ENCODE measurements at regions not wholly inside any gene's neighbourhood (a gene's known extent, or its start where the extent isn't known, plus 50 kb on each side); places are given as distances from the start of the nearest gene placed in this dataset.

- no peak overlapping the region for H3K27ac ChIP-seq (ENCODE audit: low read depth, low read length)
- H3K27me3 ChIP-seq (ENCODE audit: insufficient read depth, low read length) = no peaks in the 10 kb centered on the region
- no peak overlapping the region for H3K9ac ChIP-seq (ENCODE audit: low read depth, low read length)
- 100% methylated on average over 1 of the region's 1 CpG for WGBS
- no peaks in the 10 kb centered on the region for H3K36me3 ChIP-seq (ENCODE audit: insufficient read depth, low read length)
- no peak overlapping the region for H3K4me3 ChIP-seq (ENCODE audit: low read length)
- H3K9me3 ChIP-seq (ENCODE audit: insufficient read depth, low read depth, low read length) = no peaks in the 10 kb centered on the region
- H3K4me1 ChIP-seq (ENCODE audit: insufficient read depth, low read length) = no peaks in the 10 kb centered on the region
Observed at GRCh38 chr10:21249435-21249834, 276.0 kb downstream of the SKIDA1 start.

- no peaks in the 10 kb centered on the region for H3K36me3 ChIP-seq (ENCODE audit: insufficient read depth, low read length)
- H3K27ac ChIP-seq (ENCODE audit: low read depth, low read length) = no peak overlapping the region
- no peaks in the 10 kb centered on the region for H3K9me3 ChIP-seq (ENCODE audit: insufficient read depth, low read depth, low read length)
- H3K27me3 ChIP-seq (ENCODE audit: insufficient read depth, low read length) = no peaks in the 10 kb centered on the region
- no CpG with 5 or more reads among the region's 1 CpG for WGBS
- no peak overlapping the region for H3K9ac ChIP-seq (ENCODE audit: low read depth, low read length)
- no peak overlapping the region for H3K4me3 ChIP-seq (ENCODE audit: low read length)
- no peaks in the 10 kb centered on the region for H3K4me1 ChIP-seq (ENCODE audit: insufficient read depth, low read length)
Observed at GRCh38 chr10:21247592-21247991, 277.9 kb downstream of the SKIDA1 start.

GRCh38 chr10:21246178-21246577 is 279.3 kb downstream of the SKIDA1 start:
- Histone ChIP-seq H3K4me1 (ENCODE audit: insufficient read depth, low read length) (no peaks in the 10 kb centered on the region), H3K9ac (ENCODE audit: low read depth, low read length) (no peak overlapping the region), H3K27me3 (ENCODE audit: insufficient read depth, low read length) (no peaks in the 10 kb centered on the region), H3K36me3 (ENCODE audit: insufficient read depth, low read length) (no peaks in the 10 kb centered on the region), H3K4me3 (ENCODE audit: low read length) (no peak overlapping the region), H3K9me3 (ENCODE audit: insufficient read depth, low read depth, low read length) (no peaks in the 10 kb centered on the region), H3K27ac (ENCODE audit: low read depth, low read length) (no peak overlapping the region)
- WGBS = 95% methylated on average over 4 of the region's 5 CpGs

- 96% methylated on average over 8 of the region's 8 CpGs for WGBS
- no peaks in the 10 kb centered on the region for H3K27me3 ChIP-seq (ENCODE audit: insufficient read depth, low read length)
- no peak overlapping the region for H3K4me3 ChIP-seq (ENCODE audit: low read length)
- no peak overlapping the region for H3K9ac ChIP-seq (ENCODE audit: low read depth, low read length)
- no peaks in the 10 kb centered on the region for H3K36me3 ChIP-seq (ENCODE audit: insufficient read depth, low read length)
- no peak overlapping the region for H3K27ac ChIP-seq (ENCODE audit: low read depth, low read length)
- no peaks in the 10 kb centered on the region for H3K4me1 ChIP-seq (ENCODE audit: insufficient read depth, low read length)
- H3K9me3 ChIP-seq (ENCODE audit: insufficient read depth, low read depth, low read length) = no peaks in the 10 kb centered on the region
Observed at GRCh38 chr10:21243748-21244257, 281.7 kb downstream of the SKIDA1 start.

- H3K9ac ChIP-seq (ENCODE audit: low read depth, low read length) = no peak overlapping the region
- H3K36me3 ChIP-seq (ENCODE audit: insufficient read depth, low read length) = no peaks in the 10 kb centered on the region
- no peak overlapping the region for H3K27ac ChIP-seq (ENCODE audit: low read depth, low read length)
- no peaks in the 10 kb centered on the region for H3K27me3 ChIP-seq (ENCODE audit: insufficient read depth, low read length)
- no peaks in the 10 kb centered on the region for H3K4me1 ChIP-seq (ENCODE audit: insufficient read depth, low read length)
- no peak overlapping the region for H3K4me3 ChIP-seq (ENCODE audit: low read length)
- 100% methylated on average over 3 of the region's 3 CpGs for WGBS
- H3K9me3 ChIP-seq (ENCODE audit: insufficient read depth, low read depth, low read length) = no peaks in the 10 kb centered on the region
Observed at GRCh38 chr10:21242915-21243314, 282.6 kb downstream of the SKIDA1 start.

GRCh38 chr10:21238717-21239116 is 286.8 kb downstream of the SKIDA1 start:
- H3K9me3 ChIP-seq (ENCODE audit: insufficient read depth, low read depth, low read length) = no peaks in the 10 kb centered on the region
- WGBS = 89% methylated on average over 2 of the region's 2 CpGs
- no peaks in the 10 kb centered on the region for H3K36me3 ChIP-seq (ENCODE audit: insufficient read depth, low read length)
- no peaks in the 10 kb centered on the region for H3K4me1 ChIP-seq (ENCODE audit: insufficient read depth, low read length)
- H3K4me3 ChIP-seq (ENCODE audit: low read length) = no peak overlapping the region
- no peak overlapping the region for H3K9ac ChIP-seq (ENCODE audit: low read depth, low read length)
- H3K27ac ChIP-seq (ENCODE audit: low read depth, low read length) = no peak overlapping the region
- H3K27me3 ChIP-seq (ENCODE audit: insufficient read depth, low read length) = no peaks in the 10 kb centered on the region

GRCh38 chr10:21238044-21238443 is 287.4 kb downstream of the SKIDA1 start:
- H3K4me1 ChIP-seq (ENCODE audit: insufficient read depth, low read length) = no peaks in the 10 kb centered on the region
- 94% methylated on average over 5 of the region's 5 CpGs for WGBS
- H3K4me3 ChIP-seq (ENCODE audit: low read length) = no peak overlapping the region
- no peak overlapping the region for H3K27ac ChIP-seq (ENCODE audit: low read depth, low read length)
- H3K27me3 ChIP-seq (ENCODE audit: insufficient read depth, low read length) = no peaks in the 10 kb centered on the region
- no peak overlapping the region for H3K9ac ChIP-seq (ENCODE audit: low read depth, low read length)
- no peaks in the 10 kb centered on the region for H3K9me3 ChIP-seq (ENCODE audit: insufficient read depth, low read depth, low read length)
- no peaks in the 10 kb centered on the region for H3K36me3 ChIP-seq (ENCODE audit: insufficient read depth, low read length)

GRCh38 chr10:21234761-21235160 is 290.7 kb downstream of the SKIDA1 start:
- no peak overlapping the region for H3K9ac ChIP-seq (ENCODE audit: low read depth, low read length)
- H3K9me3 ChIP-seq (ENCODE audit: insufficient read depth, low read depth, low read length) = no peaks in the 10 kb centered on the region
- H3K27me3 ChIP-seq (ENCODE audit: insufficient read depth, low read length) = no peaks in the 10 kb centered on the region
- no peaks in the 10 kb centered on the region; the same call in 1 of the 2 replicates for H3K36me3 ChIP-seq (ENCODE audit: insufficient read depth, low read length)
- H3K4me1 ChIP-seq (ENCODE audit: insufficient read depth, low read length) = no peaks in the 10 kb centered on the region
- no peak overlapping the region for H3K4me3 ChIP-seq (ENCODE audit: low read length)
- WGBS = 95% methylated on average over 5 of the region's 6 CpGs
- H3K27ac ChIP-seq (ENCODE audit: low read depth, low read length) = no peak overlapping the region

- Histone ChIP-seq H3K4me3 (ENCODE audit: low read length) (no peak overlapping the region), H3K36me3 (ENCODE audit: insufficient read depth, low read length) (peaks cover 6% of the 10 kb centered on the region; the same call in 1 of the 2 replicates), H3K27me3 (ENCODE audit: insufficient read depth, low read length) (no peaks in the 10 kb centered on the region), H3K9ac (ENCODE audit: low read depth, low read length) (no peak overlapping the region), H3K9me3 (ENCODE audit: insufficient read depth, low read depth, low read length) (no peaks in the 10 kb centered on the region), H3K27ac (ENCODE audit: low read depth, low read length) (no peak overlapping the region), H3K4me1 (ENCODE audit: insufficient read depth, low read length) (no peaks in the 10 kb centered on the region)
Observed at GRCh38 chr10:21230219-21230618, 295.3 kb downstream of the SKIDA1 start.

- Histone ChIP-seq H3K27ac (ENCODE audit: low read depth, low read length) (no peak overlapping the region), H3K4me3 (ENCODE audit: low read length) (no peak overlapping the region)
- WGBS = 96% methylated on average over 10 of the region's 10 CpGs
Observed at GRCh38 chr10:21217748-21218367, 307.6 kb downstream of the SKIDA1 start.

GRCh38 chr10:21217107-21217506 is 308.4 kb downstream of the SKIDA1 start:
- H3K9ac ChIP-seq (ENCODE audit: low read depth, low read length) = no peak overlapping the region
- no peaks in the 10 kb centered on the region for H3K36me3 ChIP-seq (ENCODE audit: insufficient read depth, low read length)
- H3K27ac ChIP-seq (ENCODE audit: low read depth, low read length) = no peak overlapping the region
- H3K4me3 ChIP-seq (ENCODE audit: low read length) = no peak overlapping the region
- H3K4me1 ChIP-seq (ENCODE audit: insufficient read depth, low read length) = no peaks in the 10 kb centered on the region
- H3K9me3 ChIP-seq (ENCODE audit: insufficient read depth, low read depth, low read length) = peaks cover 8% of the 10 kb centered on the region
- WGBS = 95% methylated on average over 3 of the region's 3 CpGs
- no peaks in the 10 kb centered on the region for H3K27me3 ChIP-seq (ENCODE audit: insufficient read depth, low read length)

More at GRCh38 chr10:21217748-21218367, 307.6 kb downstream of the SKIDA1 start:
- H3K9me3 ChIP-seq (ENCODE audit: insufficient read depth, low read depth, low read length) = peaks cover 8% of the 10 kb centered on the region
- H3K27me3 ChIP-seq (ENCODE audit: insufficient read depth, low read length) = no peaks in the 10 kb centered on the region
- no peak overlapping the region for H3K9ac ChIP-seq (ENCODE audit: low read depth, low read length)
- H3K4me1 ChIP-seq (ENCODE audit: insufficient read depth, low read length) = no peaks in the 10 kb centered on the region
- no peaks in the 10 kb centered on the region for H3K36me3 ChIP-seq (ENCODE audit: insufficient read depth, low read length)

- no peaks in the 10 kb centered on the region for H3K36me3 ChIP-seq (ENCODE audit: insufficient read depth, low read length)
- WGBS = 94% methylated on average over 3 of the region's 3 CpGs
- peaks cover 6% of the 10 kb centered on the region for H3K9me3 ChIP-seq (ENCODE audit: insufficient read depth, low read depth, low read length)
- H3K27me3 ChIP-seq (ENCODE audit: insufficient read depth, low read length) = no peaks in the 10 kb centered on the region
- H3K27ac ChIP-seq (ENCODE audit: low read depth, low read length) = no peak overlapping the region
- no peak overlapping the region for H3K9ac ChIP-seq (ENCODE audit: low read depth, low read length)
- H3K4me1 ChIP-seq (ENCODE audit: insufficient read depth, low read length) = no peaks in the 10 kb centered on the region
- H3K4me3 ChIP-seq (ENCODE audit: low read length) = no peak overlapping the region
Observed at GRCh38 chr10:21214329-21214728, 311.2 kb downstream of the SKIDA1 start.

Measured in HUES64 (cell line).